ENCODE measurements at regions not wholly inside any gene's neighbourhood (a gene's known extent, or its start where the extent isn't known, plus 50 kb on each side); places are given as distances from the start of the nearest gene placed in this dataset.
"Not testable (repeated sequence)": the region's sequence is repeated elsewhere in the genome, so short reads cannot be mapped to it uniquely, and the experiment has no call there.

GRCh38 chr7:115558161-115558560, 472.4 kb downstream of the TFEC start:
- intact Hi-C loops (cut with DNase I) = no loop called here
- DNase-seq = no peak
- H3K4me1 ChIP-seq (replicated peaks in 1 of 2) = no peaks in the 10 kb centered on the region
- no peak overlapping the region for H3K4me3 ChIP-seq
- TF ChIP-seq POLR2A (IDR thresholded peaks at IDR 0.05) (no peak), CTCF (IDR thresholded peaks at IDR 0.05) (no peak)
- no peaks in the 10 kb centered on the region for H3K36me3 ChIP-seq (replicated peaks in 1 of 2)
- 74 to 90% (median 87%) methylated on average over 1 of the region's 1 CpG for WGBS, 4 donors
- no peak overlapping the region for H3K27ac ChIP-seq
- no peaks in the 10 kb centered on the region for H3K27me3 ChIP-seq
- no peaks in the 10 kb centered on the region for H3K9me3 ChIP-seq (replicated peaks in 1 of 3)

DNA sequence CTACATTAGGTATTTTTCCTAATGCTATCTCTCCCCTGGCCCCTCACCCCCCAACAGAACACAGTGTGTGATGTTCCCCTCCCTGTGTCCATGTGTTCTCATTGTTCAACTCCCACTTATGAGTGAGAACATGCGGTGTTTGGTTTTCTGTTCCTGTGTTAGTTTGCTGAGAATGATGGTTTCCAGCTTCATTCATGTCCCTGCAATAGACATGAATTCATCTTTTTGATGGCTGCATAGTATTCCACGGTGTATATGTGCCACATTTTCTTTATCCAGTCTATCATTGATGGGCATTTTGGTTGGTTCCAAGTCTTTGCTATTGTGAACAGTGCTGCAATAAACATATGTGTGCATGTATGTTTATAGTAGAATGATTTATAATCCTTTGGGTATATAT, 473.3 kb downstream of the TFEC start:
- H3K27ac ChIP-seq; H3K36me3 ChIP-seq (replicated peaks in 1 of 2); H3K9me3 ChIP-seq (replicated peaks in 1 of 3); H3K4me1 ChIP-seq (replicated peaks in 1 of 2); intact Hi-C loops (cut with DNase I); H3K27me3 ChIP-seq; DNase-seq; H3K4me3 ChIP-seq: not testable (repeated sequence)
- WGBS, 4 donors = 83 to 100% (median 96%) methylated on average over 2 of the region's 2 CpGs

DNA sequence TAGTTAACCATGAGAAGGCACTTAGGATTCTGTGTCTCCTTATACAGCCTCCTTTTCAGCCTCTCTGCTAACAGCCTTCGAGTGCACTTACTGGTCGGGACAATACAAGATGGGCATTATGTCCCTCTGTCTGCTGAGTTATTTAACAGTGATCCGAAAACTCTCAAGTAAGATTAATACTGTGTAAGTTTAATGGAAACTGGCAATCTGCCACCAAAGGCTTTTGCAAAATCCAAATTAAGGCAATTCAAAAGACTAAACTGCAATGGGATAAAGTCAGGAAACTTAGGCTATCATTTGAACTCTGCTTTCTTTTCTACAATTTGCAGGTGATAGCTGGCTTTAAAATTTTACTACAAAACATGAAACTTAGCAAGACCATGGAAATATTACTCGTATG, 477.8 kb downstream of the TFEC start:
- no peak for DNase-seq
- H3K27ac ChIP-seq = no peak overlapping the region
- H3K4me1 ChIP-seq (replicated peaks in 1 of 2) = no peaks in the 10 kb centered on the region
- H3K9me3 ChIP-seq (replicated peaks in 1 of 3) = no peaks in the 10 kb centered on the region
- H3K4me3 ChIP-seq = no peak overlapping the region
- intact Hi-C loops (cut with DNase I) = no loop called here
- no peaks in the 10 kb centered on the region for H3K36me3 ChIP-seq (replicated peaks in 1 of 2)
- TF ChIP-seq CTCF (IDR thresholded peaks at IDR 0.05) (no peak), POLR2A (IDR thresholded peaks at IDR 0.05) (no peak)
- no peaks in the 10 kb centered on the region for H3K27me3 ChIP-seq
- 74 to 82% (median 78%) methylated on average over 4 of the region's 4 CpGs for WGBS, 4 donors

DNA sequence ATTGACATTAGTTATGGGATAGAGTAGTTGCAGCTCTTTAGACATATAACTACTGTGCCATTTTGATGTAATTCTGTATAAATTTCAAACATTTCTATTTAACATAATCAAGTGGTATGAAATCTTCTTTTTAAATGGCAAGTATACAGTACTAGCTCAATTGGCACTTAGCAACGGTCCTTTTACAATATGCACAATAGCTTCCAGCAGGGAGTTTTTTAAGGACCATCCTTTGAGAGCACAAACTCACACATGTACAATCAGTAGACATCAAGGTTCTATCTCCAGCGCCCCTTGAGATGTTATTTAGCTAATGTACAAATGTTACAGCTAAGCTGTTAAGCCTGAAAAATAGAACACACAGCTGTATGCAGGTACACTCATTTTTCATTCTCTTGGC, 480.7 kb downstream of the TFEC start:
- no peak overlapping the region for H3K4me3 ChIP-seq
- H3K27me3 ChIP-seq = no peaks in the 10 kb centered on the region
- no peak for DNase-seq
- H3K27ac ChIP-seq = no peak overlapping the region
- TF ChIP-seq CTCF (IDR thresholded peaks at IDR 0.05) = no peak
- no peak for TF ChIP-seq POLR2A (IDR thresholded peaks at IDR 0.05)
- no peaks in the 10 kb centered on the region for H3K36me3 ChIP-seq (replicated peaks in 1 of 2)
- H3K4me1 ChIP-seq (replicated peaks in 1 of 2) = no peaks in the 10 kb centered on the region
- no peaks in the 10 kb centered on the region for H3K9me3 ChIP-seq (replicated peaks in 1 of 3)
- 80 to 85% (median 80%) methylated on average over 2 of the region's 2 CpGs for WGBS, 4 donors
- intact Hi-C loops (cut with DNase I) = no loop called here

GRCh38 chr7:115548756-115549155, 481.8 kb downstream of the TFEC start:
- WGBS, 4 donors = 91 to 96% (median 93%) methylated on average over 1 of the region's 1 CpG
- H3K27ac ChIP-seq = no peak overlapping the region
- intact Hi-C loops (cut with DNase I) = no loop called here
- no peaks in the 10 kb centered on the region for H3K4me1 ChIP-seq (replicated peaks in 1 of 2)
- no peaks in the 10 kb centered on the region for H3K36me3 ChIP-seq (replicated peaks in 1 of 2)
- no peaks in the 10 kb centered on the region for H3K27me3 ChIP-seq
- no peak overlapping the region for H3K4me3 ChIP-seq
- no peak for TF ChIP-seq CTCF (IDR thresholded peaks at IDR 0.05)
- no peak for TF ChIP-seq POLR2A (IDR thresholded peaks at IDR 0.05)
- DNase-seq = no peak
- no peaks in the 10 kb centered on the region for H3K9me3 ChIP-seq (replicated peaks in 1 of 3)
